ENCODE measurements at regions not wholly inside any gene's neighbourhood (a gene's known extent, or its start where the extent isn't known, plus 50 kb on each side); places are given as distances from the start of the nearest gene placed in this dataset.

GRCh38 chr14:41146391-41146790 lies 460.3 kb upstream of the LRFN5 start:
- no peak for DNase-seq (ENCODE audit: low spot score)
- no peak for TF ChIP-seq CTCF (IDR thresholded peaks at IDR 0.05)
- ATAC-seq (ENCODE audit: low FRiP score), result no peak

DNA sequence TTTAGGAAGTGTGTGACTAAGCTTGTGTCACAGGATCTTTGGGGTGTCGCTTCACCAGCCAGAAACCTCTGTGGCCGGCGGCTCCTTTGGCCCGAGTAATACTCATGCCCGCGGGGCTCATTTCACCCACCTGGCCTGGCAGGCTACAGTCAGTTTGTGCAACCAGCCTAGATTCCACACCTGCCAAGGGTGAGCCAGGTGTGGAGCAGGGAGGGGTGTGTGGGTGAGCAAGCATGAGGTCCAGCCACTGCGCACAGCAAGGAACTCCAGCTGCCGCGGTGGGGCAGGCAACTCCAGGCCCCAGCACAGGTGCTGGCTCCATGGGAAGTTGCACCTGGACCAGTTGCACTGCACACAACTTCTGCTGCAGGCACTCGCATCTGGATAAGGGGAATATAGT lies 462.3 kb upstream of the LRFN5 start:
- DNase-seq (ENCODE audit: low spot score), result no peak
- ATAC-seq (ENCODE audit: low FRiP score), result no peak
- no peak for TF ChIP-seq CTCF (IDR thresholded peaks at IDR 0.05)

DNA sequence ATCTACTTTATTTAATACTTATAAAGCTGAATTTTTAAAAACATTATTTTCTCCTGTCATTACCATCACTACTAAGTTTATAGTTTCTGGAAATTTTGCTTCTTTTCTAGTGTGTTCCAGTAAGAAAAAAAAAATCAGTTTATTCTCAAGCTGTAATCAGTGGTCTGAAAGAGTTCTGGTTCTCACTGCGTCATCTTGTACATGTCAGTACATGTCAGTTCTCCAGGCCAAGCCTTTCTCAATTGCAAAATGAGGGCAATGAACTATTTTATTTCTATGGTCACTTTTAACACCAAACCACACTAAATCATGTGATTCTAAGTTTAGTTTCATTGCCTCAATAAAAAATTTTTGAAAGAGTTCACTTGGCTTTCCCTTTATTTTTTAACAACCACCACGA lies 468.9 kb upstream of the LRFN5 start:
- no peak for ATAC-seq (ENCODE audit: low FRiP score)
- no peak for DNase-seq (ENCODE audit: low spot score)
- TF ChIP-seq CTCF (IDR thresholded peaks at IDR 0.05), result no peak

GRCh38 chr14:41130274-41130673 lies 476.4 kb upstream of the LRFN5 start:
- ATAC-seq (ENCODE audit: low FRiP score), result no peak
- TF ChIP-seq CTCF (IDR thresholded peaks at IDR 0.05), result no peak
- DNase-seq (ENCODE audit: low spot score), result no peak

GRCh38 chr14:41120402-41120801 lies 486.3 kb upstream of the LRFN5 start:
- ATAC-seq (ENCODE audit: low FRiP score) (no peak), DNase-seq (ENCODE audit: low spot score) (no peak)
- TF ChIP-seq CTCF (IDR thresholded peaks at IDR 0.05), result no peak

DNA sequence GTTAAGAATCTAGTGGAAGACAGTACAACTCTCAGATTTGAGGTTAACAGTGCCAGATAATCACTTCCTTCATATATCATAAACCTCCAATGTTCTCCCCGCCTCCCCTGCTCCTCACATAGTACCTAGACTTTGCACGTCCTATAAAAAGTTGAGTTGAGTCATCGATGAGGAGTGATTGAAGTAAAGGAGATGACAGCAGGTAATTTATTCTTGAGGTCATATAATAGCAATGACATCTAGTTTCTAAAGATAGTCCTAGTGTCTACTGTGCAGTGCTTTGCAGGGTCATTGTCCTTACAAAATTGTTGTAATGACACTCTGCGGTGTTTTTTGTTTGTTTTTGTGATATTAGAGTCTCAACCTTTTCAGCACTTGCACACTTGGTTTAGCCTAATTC lies 510.5 kb upstream of the LRFN5 start:
- no peak for ATAC-seq (ENCODE audit: low FRiP score)

DNA sequence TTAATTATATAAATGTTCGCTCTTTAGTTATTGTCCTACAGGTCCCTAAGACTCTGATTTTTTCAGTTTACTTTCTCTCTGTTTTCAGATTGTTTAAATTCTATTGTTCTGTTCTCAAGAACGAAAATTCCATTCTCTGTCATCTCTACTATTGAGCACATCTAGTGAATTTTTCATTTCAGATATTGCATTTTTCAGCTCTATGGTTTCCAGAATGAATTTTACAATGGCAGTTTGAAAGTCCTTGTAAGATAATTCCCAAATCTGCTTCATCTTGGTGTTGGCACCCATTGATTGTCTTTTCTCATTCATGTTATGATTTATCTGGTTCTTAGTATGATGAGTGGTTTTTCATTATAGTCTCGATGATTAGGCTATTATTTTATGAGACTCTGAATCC lies 519.6 kb upstream of the LRFN5 start:
- no peak for TF ChIP-seq CTCF (IDR thresholded peaks at IDR 0.05)
- DNase-seq (ENCODE audit: low spot score) (no peak), ATAC-seq (ENCODE audit: low FRiP score) (no peak)

More for the DNA sequence above, 510.5 kb upstream of the LRFN5 start:
- TF ChIP-seq CTCF (IDR thresholded peaks at IDR 0.05), result no peak
- DNase-seq (ENCODE audit: low spot score), result no peak
